GM21529 (cell line): ENCODE measurements at regions not wholly inside any gene's neighbourhood (a gene's known extent, or its start where the extent isn't known, plus 50 kb on each side); places are given as distances from the start of the nearest gene placed in this dataset.
"Not testable (repeated sequence)": the region's sequence is repeated elsewhere in the genome, so short reads cannot be mapped to it uniquely, and the experiment has no call there.

Experiments
- ATAC-seq: cut with Tn5 transposase; IDR thresholded peaks from one replicate; pipeline ENCODE4 v1.9.1; 2021; ENCODE audit not compliant: unreplicated experiment

DNA sequence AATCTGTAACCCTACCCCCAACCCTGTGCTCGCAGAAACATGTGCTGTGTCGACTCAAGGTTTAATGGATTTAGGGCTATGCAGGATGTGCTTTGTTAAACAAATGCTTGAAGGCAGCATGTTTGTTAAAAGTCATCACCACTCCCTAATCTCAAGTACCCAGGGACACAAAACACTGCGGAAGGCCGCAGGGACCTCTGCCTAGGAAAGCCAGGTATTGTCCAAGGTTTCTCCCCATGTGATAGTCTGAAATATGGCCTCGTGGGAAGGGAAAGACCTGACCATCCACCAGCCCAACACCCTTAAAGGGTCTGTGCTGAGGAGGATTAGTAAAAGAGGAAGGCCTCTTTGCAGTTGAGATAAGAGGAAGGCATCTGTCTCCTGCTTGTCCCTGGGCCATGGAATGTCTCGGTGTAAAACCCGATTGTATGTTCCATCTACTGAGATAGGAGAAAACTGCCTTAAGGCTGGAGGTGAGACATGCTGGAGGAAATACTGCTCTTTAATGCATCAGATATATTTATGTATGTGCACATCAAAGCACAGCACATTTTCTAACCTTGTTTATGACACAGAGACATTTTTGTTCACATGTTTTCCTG is 94.4 kb downstream of the LSM3 start:
- ATAC-seq, result not testable (repeated sequence)

DNA sequence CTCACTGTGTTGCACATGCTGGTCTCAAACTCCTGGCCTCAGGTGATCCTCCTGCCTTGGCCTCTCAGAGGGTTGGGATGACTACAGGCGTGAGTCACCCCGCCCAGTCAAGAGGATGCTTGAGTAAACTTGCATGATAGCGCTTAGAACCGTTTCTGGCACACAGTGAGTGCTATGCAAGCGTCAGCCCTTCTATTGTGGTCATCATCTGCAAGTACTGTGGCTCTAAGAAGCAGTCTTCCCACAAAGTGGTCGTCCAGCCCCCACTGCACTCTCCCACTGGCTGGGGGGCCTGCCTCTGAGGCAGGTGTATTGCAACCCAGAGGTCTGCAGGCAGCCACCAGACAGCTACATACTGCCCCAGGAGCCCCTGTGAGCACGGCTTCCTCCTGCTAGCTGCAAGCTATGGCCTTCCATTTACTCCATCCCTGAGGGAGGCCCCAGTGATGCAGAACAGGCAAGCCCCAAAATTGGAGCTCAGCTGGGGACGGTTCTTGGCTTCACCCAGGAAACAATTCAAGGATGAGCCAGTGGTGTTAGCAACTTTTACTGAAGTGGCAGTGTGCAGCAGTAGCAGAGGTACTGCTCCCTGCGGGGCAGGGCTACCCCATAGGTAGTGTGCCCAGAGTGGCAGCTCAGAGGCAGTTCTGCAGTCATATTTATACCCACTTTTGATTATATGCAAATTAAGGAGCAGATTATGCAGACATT is 95.4 kb downstream of the LSM3 start:
- no peak for ATAC-seq

DNA sequence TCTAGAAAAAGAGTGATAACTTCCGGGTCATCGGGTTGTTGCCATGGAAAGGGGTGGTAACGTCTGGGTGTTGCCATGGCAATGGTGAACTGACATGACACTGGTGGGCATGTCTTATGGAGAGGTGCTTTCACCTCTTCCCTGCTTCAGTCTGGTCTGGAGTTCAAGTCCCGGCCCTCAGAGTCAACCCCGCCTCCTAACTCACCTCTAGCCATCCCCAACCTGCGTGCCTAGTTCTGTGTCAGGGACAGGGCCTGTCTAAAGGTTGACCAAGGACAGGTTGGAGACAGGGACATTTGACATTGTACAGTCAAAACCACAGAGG is 96.0 kb downstream of the LSM3 start:
- no peak for ATAC-seq

DNA sequence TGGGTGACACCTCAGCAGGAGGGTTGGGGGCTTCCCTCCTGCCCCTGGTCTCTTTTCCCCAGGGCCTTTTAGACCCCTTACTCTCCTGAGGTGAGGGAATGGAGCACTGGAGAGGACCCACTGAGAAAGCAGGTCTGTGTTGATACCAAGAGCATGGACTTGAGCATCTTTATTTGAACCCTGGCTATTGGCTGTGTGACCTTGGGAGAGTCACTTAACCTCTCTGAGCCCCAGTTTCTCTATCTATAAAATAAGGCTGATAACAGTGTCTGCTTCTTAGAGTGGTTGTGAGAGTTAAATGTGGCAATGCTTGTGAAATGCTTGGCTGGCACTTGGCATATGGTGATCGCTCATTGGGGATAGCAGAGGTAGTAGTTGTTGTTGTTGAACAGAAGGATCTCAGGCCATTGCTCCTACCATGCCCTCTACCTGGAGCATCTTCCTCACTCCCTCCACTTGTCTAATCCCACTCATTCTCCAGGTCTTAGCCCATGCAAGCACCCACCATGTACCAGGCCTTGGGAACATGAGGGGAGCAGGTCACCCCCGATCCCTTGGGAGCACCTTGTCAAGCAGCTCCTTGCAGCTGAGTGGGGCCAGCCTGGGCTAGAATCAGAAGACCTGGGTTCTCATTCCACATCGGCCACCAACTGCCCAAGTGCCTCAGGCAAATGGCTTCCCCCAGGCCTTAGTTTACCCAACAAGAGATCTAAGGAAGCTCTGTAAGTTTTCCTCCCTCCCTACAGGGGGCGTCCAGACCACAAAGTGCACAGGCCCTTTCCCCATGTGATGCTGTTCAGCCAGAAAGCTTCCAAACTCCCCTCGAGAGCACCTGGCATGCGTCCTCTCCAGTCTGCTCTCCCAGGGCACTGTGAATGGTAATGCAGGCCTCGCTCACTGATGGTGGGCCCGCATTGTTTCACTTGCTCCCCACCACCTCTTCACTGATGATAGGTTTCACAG is 96.7 kb downstream of the LSM3 start:
- ATAC-seq, result no peak

DNA sequence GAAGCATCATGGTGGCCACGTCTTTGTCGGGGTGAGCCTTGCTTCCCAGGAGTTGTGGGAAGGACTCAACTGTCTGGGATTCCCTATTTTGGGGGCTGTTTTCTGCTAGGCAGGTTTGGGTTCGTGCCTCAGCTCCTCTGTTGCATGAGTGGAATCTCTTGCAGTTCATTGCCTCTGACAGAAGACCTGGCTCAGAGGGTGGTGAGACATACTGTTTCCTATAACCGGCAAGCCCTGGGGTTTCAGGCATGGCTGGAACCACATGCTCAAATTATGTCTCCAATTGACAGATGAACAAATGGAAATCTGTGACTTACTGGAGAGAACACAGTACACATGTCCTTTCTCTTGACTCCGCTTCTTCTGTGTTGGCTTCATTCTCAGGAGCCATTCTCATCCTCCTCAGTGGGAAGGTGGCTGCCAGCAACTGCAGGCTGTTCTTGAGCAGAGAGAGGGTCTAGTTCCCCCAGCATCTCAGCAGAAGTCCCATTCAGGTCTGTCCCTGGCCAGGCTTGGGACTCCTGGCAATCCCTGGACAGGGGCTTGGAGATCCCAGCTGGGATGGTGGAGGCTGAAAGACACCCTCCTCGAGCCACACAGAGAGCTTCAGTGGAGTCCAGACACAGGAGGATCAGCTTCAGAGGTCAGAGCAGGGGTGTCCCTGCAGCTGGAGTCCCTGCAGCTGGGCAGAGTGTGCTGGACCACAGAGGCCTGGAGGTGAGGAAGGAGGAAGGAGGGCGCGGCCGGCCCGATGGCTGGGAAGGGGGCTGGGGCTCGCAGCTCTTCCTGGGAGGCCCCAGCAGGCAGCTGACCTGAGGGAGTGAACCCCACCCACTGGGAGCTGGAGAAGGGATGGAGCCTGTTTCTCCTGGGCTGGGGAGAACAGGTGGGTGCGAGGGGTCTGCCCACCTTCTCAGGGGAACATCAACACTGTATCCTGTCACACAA is 97.6 kb downstream of the LSM3 start:
- ATAC-seq, result no peak

DNA sequence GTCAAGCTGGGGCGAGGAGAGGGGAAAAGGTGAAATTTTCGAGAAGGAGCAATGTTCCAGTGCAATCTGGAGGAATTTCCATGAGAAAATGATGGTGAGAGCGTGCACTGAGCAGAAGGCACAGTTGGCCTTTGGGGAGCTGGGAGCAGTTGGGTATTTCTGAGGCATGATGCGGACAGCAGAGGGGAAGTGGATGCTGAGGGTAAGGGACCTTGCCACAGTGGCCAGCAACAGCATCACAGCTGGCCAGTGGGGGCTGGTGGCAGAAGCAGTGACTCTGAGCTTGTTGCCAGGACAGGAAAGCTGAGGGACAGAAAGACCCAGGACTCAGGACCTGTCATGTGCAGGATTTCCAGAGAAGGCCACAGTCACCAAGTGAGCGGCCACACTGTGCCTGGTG is 98.9 kb downstream of the LSM3 start:
- no peak for ATAC-seq

DNA sequence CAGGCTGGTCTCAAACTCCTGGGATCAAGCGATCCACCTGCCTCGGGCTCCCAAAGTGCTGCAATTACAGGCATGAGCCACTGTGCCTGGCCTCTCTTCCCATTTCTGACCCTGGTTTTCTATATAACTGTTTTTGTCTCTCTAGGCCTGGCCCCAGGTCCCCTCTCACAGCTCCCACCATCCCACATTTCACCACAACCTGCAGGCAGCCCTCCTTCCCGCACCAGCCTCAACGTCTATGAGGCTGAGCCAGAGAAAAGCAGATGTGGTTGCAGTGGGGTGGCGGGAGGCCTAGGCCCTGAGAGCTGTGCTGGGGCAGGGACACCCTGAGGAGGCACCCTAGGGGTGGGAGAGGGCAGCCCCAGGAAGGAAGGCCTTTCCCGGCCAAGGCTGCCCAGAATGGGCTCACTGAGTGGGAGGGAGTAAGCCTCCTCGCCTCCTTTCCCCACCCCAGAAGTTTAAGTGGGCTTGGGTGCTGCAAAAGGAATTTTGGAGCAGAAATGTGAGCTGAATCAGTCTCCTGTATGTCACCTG is 99.7 kb downstream of the LSM3 start:
- ATAC-seq, result no peak

DNA sequence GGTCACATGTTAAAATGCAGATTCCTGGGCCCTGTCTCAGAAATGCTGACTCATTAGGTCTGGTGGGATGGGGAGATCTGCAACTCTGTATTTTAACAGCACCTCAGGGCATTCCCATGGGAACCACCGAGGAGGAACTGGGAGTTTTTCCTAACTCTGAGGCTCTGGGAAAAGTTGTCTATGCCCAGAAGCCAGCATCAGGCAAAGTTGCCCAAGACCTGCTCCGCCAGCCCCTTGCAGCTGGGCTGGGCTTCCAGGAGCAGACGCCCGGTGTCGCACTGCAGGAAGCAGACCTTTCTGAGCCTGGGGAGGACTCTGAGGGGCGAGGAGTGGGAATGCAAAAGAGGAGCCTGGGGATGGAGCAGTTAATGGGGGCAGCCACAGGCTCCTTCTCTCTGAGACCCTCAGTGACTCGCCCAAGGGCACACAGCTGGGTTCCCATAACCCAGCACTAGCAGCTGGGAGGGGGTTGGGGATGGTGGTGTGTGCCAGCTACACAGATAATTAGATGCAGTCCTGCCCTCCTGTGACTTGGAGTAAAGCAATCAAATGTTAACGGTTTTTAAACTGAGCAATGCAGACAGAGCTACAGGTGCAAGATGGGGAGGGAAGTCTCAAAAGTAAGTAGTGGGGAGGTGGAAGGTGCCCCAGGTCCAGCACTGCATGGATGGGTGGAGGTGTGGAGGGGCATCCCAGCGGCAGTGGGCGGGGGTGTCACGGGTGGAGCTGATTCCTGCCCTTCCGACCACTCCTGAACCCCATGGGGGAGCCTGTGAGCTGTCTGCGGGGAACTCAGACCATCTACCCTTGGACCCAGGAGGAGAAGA is 100.4 kb downstream of the LSM3 start:
- no peak for ATAC-seq

DNA sequence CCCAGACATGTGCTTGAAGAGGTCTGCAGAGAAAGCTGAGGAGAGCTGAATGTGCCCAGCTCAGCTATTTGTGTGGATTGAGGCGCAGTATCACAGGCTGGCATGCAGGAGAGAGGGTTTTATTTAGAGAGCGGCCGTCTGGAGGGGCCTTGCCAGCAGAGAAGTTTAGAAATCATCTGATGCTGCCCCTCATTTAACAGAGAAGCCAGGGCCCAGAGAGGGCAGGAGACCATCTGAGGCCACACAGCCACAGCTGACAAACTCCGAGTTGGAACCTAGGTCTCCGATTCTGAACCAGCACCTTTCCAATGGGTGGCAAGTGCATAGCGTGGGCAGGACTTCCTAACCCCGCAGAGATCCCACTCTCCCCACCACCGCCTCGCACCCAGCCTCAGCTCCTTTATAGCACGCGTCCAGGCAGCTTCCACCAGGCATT is 101.0 kb downstream of the LSM3 start:
- ATAC-seq, result no peak

DNA sequence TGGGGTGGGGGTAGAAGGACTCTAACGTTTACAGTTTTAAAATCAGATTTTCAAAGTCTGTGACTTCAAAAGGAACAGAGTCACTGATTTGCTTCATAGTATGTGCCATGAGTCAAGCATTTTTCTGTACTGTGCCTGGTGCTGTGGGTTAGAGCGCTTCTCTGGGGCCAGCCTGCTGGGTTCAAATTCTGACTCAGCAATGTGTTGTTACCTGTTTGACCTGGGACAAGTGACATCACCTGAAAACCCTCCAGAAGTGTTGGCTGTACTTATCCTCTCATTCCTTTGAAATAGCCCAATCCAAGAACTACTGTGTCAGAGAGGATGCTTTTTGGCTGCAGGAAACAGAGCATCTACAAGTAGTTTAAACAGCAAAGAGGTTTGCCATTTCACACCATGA is 101.7 kb downstream of the LSM3 start:
- no peak for ATAC-seq

DNA sequence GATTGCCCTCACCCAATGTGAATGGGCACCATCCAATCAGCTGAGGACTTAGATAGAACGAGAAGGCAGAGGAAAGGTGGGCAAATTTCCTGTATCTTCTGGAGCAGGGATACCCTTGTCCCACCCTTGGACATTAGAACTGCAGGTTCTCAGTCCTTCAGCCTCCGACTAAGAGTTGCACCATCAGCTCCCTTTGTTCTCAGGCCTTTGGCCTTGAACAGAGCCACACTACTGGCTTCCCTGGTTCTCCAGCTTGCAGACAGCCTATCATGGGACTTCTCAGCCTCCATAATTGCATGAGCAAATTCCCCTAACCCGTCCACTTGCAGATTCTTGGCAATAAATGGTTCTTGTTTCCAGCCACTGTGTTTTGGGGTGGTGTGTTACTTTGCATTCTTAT is 102.4 kb downstream of the LSM3 start:
- ATAC-seq, result no peak

DNA sequence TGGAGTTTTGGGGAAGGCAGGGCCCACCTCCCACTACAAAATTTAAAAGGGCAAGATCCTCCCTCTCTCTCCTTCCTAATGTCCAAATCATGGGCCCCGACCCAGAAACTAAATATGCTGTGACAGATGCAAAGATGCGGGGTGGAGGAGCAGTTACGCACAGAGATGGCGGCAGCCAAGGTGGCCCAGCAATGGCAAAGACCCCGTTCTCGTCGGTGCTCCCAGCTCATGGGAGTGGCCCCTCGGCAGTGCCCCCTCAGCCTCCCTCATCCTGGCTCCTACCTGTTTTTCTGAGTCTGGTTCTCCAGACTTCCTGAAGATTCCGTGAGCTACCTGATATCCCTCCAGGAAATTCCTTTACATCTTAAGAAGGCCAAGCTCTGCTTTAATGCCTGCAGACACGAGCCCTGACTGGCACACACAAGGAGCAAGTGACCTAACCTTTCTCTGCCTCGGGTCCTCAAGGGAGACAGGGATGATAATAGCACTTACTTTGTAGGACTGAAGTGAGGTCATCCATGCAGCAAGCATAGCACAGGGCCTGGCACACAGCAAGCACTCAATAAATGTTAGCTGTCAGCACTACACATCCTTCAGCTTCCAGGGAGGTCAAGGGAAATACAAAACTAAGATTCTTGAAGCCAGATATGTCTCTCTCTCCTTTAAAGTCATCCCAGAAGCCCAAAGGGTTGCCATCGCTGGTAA is 103.5 kb downstream of the LSM3 start:
- no peak for ATAC-seq

DNA sequence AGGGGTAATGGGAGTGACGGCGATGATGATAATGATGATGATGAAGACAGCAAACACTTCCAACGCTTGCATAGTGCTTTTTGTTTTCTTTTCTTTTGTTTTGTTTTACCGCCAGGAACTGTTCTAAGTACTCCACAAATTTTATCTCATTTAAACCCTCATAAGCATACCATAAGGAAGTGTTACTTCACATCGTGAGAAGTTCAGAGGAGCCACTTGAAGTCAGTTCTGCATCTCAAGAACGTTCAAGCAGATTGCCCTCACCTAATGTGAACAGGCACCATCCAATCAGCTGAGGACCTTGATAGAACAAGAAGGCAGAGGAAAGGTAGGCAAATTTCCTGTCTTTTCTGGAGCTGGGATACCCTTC is 104.1 kb downstream of the LSM3 start:
- ATAC-seq, result no peak

DNA sequence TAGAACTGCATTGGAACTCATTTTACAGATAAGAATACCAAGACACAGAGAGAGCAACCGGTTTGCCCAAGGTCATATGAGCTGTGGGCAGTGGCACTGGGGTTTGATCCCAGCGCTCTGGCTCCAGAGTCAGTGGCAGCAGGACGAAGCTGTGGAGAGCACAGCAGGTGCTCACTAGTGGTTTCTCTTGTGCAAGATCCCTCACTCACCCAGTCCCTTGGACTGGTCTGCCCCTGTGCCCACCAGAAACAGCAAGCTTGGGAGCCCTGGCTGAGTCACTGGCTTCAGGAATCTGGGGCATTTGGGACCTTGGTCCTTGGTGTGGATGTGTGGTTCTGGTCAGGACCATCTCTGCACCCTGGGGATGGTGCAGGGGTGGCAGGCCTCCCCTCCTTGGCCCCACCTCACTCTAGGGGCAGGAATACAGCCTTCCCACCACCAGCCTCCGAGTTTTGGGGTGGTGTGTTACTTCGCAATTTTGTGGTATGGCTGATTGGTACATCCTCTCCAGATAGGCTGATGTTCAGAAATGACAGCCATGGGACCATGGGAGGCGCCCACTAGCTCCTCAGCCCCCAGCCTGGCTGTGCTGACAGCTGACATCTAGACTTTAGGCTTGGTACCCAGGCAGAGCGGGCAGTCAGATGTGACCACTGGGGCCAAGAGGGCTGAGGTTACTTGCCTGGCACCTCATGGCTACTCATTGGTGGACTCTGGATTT is 104.6 kb downstream of the LSM3 start:
- ATAC-seq, result no peak

DNA sequence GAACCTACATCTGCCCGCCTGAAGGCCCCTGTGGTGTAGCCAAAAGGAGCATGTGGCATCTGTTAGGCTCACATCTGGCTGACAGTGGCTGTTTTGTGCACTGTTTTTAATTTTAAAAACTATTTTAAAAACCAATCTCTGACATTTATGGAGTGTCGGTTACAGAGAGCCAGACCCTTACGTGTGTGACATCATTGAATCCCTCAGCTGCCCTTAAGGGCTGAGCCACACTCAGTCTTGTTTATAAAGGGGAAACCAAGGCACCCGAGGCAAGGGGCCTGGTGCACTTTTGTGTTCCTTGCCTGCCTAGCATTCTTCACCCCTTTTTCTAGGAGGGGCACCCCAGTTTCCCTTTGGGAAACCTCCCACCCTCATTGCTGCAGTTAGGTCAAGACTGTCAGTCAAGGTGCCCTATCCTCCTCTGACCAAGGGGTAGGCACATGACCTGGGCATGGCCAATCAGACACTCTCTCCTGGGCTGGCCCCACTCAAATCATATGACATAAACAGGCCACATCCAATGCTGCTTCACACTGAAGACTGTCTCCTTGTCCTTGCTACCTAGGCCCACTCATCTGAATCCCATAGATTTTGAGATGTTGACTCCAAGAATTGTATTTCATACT is 105.3 kb downstream of the LSM3 start:
- no peak for ATAC-seq

DNA sequence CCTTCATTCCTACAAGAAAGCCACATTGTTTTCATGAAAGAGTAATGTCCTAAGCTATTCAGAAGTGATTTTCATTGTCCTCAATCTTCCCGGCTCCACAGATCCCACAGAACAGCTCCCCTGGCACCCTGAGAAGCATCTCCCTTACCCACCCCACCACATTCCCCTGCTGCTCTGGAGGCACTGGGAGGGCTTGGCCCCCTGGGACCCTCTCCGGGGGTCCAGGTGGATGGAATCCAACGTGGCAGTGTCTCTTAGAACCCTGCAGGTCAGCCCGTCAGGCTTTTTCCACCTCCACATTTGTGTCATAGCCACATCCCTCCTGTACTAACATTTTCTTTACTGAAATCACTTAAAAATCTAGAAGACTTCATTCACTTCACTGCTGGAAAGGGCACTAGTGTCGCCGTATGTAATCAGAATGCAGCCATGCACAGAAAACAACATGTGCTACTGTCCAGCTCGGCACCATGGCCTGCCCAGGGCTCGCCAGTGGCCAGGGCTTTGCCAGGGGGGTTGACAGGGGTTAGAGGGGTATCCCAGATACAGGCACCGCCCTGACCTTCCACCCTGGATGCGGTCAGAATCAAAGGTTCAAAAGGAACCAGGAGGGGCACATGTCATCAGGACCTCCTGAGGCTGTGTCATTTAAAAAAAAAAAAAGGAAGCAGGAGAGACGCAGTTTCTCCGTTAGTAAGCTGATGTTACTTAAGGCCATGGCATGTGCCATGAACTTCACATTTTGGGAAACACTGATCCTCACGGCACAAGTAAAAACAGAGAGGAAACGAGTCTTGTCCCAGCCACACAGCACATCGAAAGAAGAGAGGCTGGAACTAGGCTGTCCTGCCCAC is 106.3 kb downstream of the LSM3 start:
- ATAC-seq, result no peak

DNA sequence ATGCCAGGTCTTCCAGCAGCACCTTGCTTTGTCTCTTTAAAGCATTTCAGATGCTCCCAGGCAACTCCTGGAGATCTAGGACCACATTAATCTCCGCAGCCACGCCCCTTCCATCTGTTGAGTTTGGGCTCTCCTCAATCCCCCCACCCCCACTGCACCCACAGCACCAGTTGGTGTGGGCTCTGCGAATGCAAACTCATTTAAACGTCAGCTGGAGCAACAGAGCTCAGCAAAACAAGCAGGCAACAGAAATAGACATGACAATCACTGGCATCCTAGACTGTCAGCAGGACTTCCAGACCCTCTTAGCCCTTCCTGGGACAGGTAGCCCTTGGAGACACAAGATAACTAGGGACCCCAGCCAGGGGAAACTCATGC is 106.9 kb downstream of the LSM3 start:
- no peak for ATAC-seq
